Suprapubic skin (tissue), 4 donors: ENCODE measurements at regions not wholly inside any gene's neighbourhood (a gene's known extent, or its start where the extent isn't known, plus 50 kb on each side); places are given as distances from the start of the nearest gene placed in this dataset.

Experiments
- EP300 ChIP-seq: sonication (generic); formaldehyde crosslinking; IDR thresholded peaks from one replicate; pipeline ENCODE4 v1.6.1; 2017; ENCODE audit warnings: antibody characterized with exemption
- POLR2AphosphoS5 ChIP-seq, 3 donors: sonication (generic); formaldehyde crosslinking; IDR thresholded peaks; one replicate each; pipeline ENCODE4 v1.6.1; 2017; ENCODE audit warnings: antibody characterized with exemption in 3 of 3
- TF ChIP-seq, protein P1 (sequence below), 2 donors: fragments of 200-600 bp in 1 of 2; fragments of 450-650 bp in 1 of 2; sonication (generic) in 1 of 2; IDR thresholded peaks; one replicate each; pipeline ENCODE4 v1.5.1; 2016 to 2019; ENCODE audit warnings: antibody characterized with exemption in 2 of 2, mild to moderate bottlenecking in 1 of 2, moderate library complexity in 1 of 2

DNA sequence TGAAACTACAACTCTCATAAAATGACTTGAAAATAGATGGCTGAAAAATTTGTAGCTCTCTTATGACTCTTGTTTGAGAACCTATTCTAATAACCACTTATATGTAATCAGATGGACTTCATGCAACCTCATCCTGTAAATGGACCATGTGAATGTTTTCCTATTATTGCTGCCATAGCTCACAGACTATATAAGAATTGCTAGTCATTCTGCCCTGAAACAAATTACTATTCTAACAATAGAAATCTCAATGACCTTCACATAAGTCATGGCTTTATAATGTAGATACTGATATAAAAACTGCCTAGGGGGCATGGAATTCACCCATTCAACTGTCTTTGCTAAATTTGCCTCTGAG, 1111.0 kb upstream of the ATXN8OS start:
- TF ChIP-seq, protein P1, sequence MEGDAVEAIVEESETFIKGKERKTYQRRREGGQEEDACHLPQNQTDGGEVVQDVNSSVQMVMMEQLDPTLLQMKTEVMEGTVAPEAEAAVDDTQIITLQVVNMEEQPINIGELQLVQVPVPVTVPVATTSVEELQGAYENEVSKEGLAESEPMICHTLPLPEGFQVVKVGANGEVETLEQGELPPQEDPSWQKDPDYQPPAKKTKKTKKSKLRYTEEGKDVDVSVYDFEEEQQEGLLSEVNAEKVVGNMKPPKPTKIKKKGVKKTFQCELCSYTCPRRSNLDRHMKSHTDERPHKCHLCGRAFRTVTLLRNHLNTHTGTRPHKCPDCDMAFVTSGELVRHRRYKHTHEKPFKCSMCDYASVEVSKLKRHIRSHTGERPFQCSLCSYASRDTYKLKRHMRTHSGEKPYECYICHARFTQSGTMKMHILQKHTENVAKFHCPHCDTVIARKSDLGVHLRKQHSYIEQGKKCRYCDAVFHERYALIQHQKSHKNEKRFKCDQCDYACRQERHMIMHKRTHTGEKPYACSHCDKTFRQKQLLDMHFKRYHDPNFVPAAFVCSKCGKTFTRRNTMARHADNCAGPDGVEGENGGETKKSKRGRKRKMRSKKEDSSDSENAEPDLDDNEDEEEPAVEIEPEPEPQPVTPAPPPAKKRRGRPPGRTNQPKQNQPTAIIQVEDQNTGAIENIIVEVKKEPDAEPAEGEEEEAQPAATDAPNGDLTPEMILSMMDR (IDR thresholded peaks at IDR 0.05) = no peak
- TF ChIP-seq EP300 (no peak), POLR2AphosphoS5 (IDR thresholded peaks at IDR 0.05) (no peak)
